ENCODE measurements at regions not wholly inside any gene's neighbourhood (a gene's known extent, or its start where the extent isn't known, plus 50 kb on each side); places are given as distances from the start of the nearest gene placed in this dataset.

DNA sequence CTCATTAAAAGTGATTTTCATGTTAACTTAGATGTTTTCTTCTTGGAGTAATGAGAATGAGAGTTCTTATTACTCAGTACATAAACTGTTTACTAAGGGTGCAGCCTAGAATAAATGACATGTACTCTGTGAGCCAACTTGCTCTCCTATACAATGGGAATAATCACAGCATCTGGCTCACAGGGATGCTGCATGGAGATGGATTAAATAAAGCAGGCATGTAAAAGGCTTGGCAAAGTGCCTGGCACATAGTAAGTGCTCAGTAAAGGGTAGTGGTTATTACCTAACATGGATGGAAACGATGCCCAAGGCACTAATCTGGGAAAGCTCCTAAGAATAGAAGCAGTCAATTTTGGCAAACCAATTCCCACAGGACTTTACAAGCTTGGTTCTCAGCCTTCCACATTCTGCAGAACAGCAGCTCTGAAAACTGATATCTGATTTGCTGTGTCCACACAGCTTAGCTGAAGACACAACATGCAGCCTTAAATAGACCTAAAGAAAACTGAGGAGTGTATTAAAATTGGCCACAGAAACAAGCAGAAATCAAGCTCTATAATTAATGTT, 176.1 kb downstream of the ABCC12 start:
- TF ChIP-seq ZFP3 (CRISPR knock-in tag; IDR thresholded peaks at IDR 0.05) = no peak
- TF ChIP-seq PATZ1 (CRISPR knock-in tag; IDR thresholded peaks at IDR 0.05; ENCODE audit: borderline replicate concordance) = no peak
- no peak for TF ChIP-seq POU6F1 (CRISPR knock-in tag; IDR thresholded peaks at IDR 0.05; ENCODE audit: borderline replicate concordance, low read depth)
- TF ChIP-seq ESRRG (CRISPR knock-in tag; IDR thresholded peaks at IDR 0.05) = no peak
- no peak for TF ChIP-seq OSR1 (CRISPR knock-in tag; IDR thresholded peaks at IDR 0.05)
- no peak for TF ChIP-seq ZFP30 (CRISPR knock-in tag; IDR thresholded peaks at IDR 0.05)
- TF ChIP-seq ARNTL (CRISPR knock-in tag; IDR thresholded peaks at IDR 0.05; ENCODE audit: borderline replicate concordance, low read depth) = no peak
- TF ChIP-seq PPARA (CRISPR knock-in tag; IDR thresholded peaks at IDR 0.05; ENCODE audit: borderline replicate concordance) = no peak
- TF ChIP-seq CSRNP3 (CRISPR knock-in tag; IDR thresholded peaks at IDR 0.05) = no peak

Measured in SK-N-SH treated with all-trans-retinoic acid at 6 μM for 48 hours (cell line).